CD1c-positive myeloid dendritic cell (primary cell): ENCODE measurements at regions not wholly inside any gene's neighbourhood (a gene's known extent, or its start where the extent isn't known, plus 50 kb on each side); places are given as distances from the start of the nearest gene placed in this dataset.

Experiments used
- DNase-seq: peaks from one replicate; pipeline ENCODE4 v3.0.0-alpha.2; 2016; ENCODE audit errors: extremely low spot score

DNA sequence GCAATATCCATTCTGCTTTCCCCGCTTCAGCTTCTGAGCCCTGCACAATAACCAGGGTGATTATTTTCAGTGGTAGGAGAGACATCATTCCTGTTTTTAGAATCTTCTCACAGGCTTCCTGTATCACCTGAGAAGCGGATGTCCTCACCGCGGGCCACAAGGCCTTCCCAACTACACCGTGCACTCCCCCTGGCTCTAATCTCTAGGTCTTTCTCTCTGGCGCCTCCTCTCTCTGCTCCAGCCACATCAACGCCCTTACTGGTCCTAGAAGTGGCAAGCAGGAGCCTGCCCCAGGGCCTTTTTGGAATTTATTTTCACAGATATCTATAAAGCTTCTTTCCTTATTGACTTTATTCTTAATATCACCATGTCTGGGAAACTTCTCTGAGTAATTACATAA is 675.2 kb upstream of the FRG1 start:
- no peak for DNase-seq

- no peak for DNase-seq
Observed at GRCh38 chr4:189267312-189267965, 673.2 kb upstream of the FRG1 start.

DNA sequence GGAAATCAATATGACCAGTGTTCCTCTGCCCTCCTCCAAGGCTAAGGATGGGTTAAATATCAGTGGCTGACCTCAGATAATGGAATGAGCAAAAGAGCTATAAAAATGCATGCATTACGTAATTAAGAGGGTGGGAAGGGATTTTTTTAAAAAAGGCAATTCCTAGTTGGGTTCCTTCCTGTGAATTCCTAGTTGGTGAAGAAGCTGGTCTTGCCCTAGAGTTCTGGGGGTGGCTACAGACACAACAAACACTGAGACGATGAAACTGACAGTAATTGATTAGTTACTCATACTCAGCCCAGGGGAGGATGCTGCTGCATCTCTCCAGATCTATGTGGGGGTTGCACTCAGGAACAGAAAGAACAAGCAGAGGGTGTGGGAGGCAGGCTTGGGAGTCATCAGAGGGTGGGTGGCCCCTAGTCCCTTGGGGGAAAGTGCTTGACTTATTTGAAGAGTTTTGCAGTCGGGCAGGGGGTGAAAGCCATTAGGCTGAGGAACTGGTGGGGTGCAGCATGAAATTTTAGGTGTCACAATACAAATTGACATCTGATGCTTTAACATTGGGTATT is 662.0 kb upstream of the FRG1 start:
- DNase-seq, result no peak

DNA sequence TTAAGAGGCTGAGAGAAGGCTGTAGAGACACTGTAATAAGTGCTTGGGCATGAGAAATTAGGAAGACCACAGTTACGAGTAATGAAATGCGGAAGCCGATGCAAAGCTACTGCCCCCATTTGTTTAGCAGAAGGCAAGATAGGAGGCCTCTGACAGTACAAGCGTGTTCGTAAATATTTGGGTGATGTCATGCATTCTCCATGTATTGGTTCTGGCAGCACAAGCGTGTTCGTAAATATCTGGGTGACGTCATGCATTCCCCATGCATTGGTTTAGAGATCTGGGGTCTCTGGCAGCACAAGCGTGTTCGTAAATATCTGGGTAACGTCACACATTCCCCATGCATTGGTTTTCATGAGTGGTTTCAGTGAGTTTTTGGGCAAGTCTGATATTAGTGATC is 661.5 kb upstream of the FRG1 start:
- DNase-seq, result no peak

- DNase-seq, result no peak
Observed at GRCh38 chr4:189285377-189285776, 655.3 kb upstream of the FRG1 start.

DNA sequence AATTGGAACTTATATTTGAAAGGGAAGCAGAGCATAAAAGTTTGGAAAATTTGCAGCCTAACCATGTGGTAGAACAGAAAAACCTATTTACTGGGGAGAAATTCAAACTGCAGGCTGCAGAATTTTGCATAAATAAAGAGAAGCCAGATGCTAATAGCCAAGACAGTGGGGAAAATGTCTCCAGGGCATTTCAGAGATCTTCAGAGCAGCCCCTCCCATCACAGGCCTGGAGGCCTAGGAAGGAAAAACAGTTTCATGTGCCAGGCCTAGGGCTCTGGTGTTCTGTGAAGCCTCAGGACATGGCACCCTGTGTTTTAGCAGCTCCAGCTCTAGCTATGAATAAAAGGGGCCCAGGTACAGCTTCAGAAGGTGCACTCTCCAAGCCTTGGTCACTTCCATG is 648.7 kb upstream of the FRG1 start:
- DNase-seq, result no peak

- no peak for DNase-seq
Observed at GRCh38 chr4:189293459-189293858, 647.2 kb upstream of the FRG1 start.

DNA sequence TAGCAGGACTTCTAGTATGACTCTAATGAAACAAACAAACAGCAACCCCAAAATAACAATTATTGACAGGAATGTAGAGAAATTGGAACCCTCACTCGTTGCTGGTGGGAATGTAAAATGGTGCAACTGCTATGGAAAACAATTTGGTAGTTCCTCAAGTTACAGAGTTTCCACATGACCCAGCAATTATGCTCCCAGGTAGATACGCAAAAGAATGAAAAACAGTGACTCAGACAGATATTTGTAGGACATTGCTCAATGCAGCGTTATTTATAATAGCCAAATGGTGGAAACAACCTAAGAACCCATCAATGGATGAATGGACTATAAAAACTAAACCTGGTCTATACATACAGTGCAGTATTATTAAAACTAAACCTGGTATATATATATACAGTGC is 646.1 kb upstream of the FRG1 start:
- DNase-seq, result no peak

DNA sequence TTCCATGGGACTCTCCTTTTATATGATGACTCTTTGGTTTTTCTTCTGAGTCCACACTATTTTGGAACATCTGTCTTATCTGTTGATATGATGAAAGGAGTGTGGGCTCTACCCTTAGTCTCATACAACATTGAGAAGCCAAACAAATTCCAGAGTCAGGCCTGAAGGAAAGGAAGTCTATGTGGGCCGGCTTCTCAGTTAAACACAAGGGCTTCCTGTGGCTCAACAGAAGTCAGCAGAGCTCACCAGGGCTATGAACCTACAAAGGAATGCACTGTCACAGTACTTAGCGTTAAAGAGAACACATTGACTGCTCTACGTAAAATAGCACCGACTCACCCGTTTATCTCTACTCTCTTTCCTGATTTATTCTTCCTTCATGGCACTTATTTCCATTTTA is 641.0 kb upstream of the FRG1 start:
- DNase-seq, result no peak

- DNase-seq, result no peak
Observed at GRCh38 chr4:189301692-189302091, 639.0 kb upstream of the FRG1 start.

DNA sequence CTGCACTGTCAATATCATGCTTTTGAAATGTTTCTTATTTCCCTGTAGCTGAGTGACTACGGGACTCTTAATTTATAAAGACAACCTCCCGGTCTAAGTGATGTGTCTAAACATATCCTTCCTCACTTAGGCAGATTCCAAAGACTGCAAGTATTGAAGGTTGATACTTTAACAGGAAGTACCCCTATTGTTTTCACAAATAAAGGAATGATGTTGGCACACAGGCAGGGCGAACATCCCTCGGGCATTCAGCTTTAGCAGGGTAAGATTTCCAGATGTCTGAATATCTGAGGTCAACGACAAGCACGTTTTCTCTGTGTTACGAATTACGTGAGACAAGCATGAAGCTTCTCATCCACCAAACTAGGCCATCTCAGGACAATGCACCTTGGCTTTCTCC is 638.0 kb upstream of the FRG1 start:
- no peak for DNase-seq

GRCh38 chr4:189304167-189304566 is 636.5 kb upstream of the FRG1 start:
- no peak for DNase-seq

- DNase-seq, result no peak
Observed at GRCh38 chr4:189304809-189305208, 635.9 kb upstream of the FRG1 start.

DNA sequence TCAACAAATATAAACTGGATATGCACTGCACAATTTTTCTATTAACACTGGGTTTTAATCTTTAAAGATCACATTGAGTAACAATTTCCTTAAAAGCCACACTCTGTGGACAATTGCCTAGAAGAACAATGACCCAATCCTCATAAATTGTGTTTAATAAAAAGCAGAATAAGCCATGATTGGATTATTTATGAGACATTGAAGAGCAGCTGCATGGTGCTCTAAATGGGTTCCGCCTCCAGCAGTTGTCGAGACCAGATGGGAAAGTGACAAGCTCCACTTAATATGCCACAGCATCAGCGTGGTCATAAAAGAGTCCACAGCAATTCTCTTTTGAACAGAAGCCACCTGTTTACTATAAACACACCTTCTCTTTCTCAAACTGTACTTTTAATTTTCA is 635.2 kb upstream of the FRG1 start:
- DNase-seq, result no peak

GRCh38 chr4:189311251-189311650 is 629.4 kb upstream of the FRG1 start:
- no peak for DNase-seq

DNA sequence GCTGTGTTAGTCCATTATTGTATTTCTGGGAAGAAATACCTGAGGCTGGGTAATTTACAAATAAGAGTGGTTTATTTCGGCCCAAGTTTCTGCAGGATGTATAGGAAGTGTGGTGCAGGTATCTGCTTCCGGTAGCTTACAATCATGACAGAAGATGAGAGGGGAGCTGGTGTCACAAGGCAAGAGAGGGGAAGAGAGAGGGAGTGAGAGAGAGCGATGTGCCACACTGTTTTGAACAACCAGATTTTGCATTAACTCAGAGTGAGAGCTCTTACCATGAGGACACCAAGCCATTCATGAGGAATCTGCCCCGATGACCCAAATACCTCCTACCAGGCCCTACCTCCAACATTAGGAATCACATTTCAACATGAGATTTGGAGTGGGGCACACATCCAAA is 627.6 kb upstream of the FRG1 start:
- no peak for DNase-seq

GRCh38 chr4:189313861-189314513 is 626.7 kb upstream of the FRG1 start:
- DNase-seq, result no peak

GRCh38 chr4:189322426-189322825 is 618.2 kb upstream of the FRG1 start:
- no peak for DNase-seq

GRCh38 chr4:189341881-189342280 is 598.8 kb upstream of the FRG1 start:
- DNase-seq, result no peak

DNA sequence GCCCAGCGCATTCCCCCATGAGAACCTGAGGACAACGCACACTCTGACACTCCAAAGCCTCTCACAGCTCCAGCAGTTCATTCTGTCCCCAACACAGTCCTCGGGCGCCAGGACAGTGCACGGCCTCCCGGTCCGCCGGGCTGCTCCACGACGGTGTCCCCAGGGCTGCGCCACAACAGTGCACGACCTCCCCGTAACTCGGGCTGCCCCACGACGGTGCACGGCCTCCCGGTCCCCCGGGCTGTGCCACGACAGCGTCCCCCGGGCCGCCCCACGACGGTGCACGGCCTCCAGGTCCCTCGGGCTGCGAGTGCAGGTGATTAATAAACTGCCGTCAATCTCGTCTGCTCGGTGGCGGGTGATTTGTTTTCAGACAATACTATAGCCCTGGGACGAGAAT is 585.1 kb upstream of the FRG1 start:
- no peak for DNase-seq

DNA sequence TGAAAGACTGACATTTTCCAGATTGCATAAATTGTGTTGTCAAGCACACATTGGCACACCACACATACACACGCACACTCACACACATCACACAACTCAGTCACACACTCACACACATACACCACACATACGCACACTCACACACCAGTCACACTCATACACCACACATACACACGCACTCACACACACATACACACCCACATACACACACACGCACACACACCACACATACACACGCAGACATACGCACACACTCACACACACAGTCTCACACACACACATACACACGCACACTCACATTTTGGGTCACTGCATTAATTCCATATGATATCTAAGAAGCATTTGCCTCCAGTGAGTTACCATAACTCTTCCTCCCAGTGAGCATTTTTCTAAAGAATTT is 578.3 kb upstream of the FRG1 start:
- no peak for DNase-seq

GRCh38 chr4:189364032-189364449 is 576.6 kb upstream of the FRG1 start:
- DNase-seq, result no peak

GRCh38 chr4:189365451-189365850 is 575.2 kb upstream of the FRG1 start:
- no peak for DNase-seq

GRCh38 chr4:189367832-189368231 is 572.8 kb upstream of the FRG1 start:
- no peak for DNase-seq
